ENCODE measurements at regions not wholly inside any gene's neighbourhood (a gene's known extent, or its start where the extent isn't known, plus 50 kb on each side); places are given as distances from the start of the nearest gene placed in this dataset.

- WGBS, 2 experiments (ENCODE audit: extremely low coverage in 2 of 2, insufficient read length in 1 of 2): no CpG with 5 or more reads among the region's 4 CpGs
- Histone ChIP-seq H2BK20ac (ENCODE audit: low read depth, low read length) (no peak overlapping the region), H3K79me1 (ENCODE audit: low read depth in 1 of 2, low read length in 2 of 2) (no peaks in the 10 kb centered on the region), H3K14ac (replicated peaks; ENCODE audit: low read depth, low read length) (no peak overlapping the region), H3K36me3 (ENCODE audit: control insufficient read depth, insufficient read depth, low read length) (no peaks in the 10 kb centered on the region), H3K27ac (ENCODE audit: insufficient read depth, low read length) (no peak overlapping the region), H3K4ac (ENCODE audit: low read depth, low read length) (no peak overlapping the region), H2BK5ac (ENCODE audit: low read depth, low read length, poor library complexity, severe bottlenecking) (no peak overlapping the region), H2BK120ac (ENCODE audit: low read depth, low read length) (no peak overlapping the region), H3K9me1 (ENCODE audit: insufficient read depth, low read length) (no peaks in the 10 kb centered on the region), H3K18ac (ENCODE audit: low read depth, low read length) (no peak overlapping the region), H3K4me1 (ENCODE audit: control insufficient read depth, insufficient read depth, low read length) (no peaks in the 10 kb centered on the region), H2AK5ac (ENCODE audit: low read depth, low read length) (no peak overlapping the region), H4K20me1 (ENCODE audit: insufficient read depth, low read length) (no peaks in the 10 kb centered on the region), H2BK15ac (ENCODE audit: low read depth, low read length) (no peak overlapping the region), H4K8ac (ENCODE audit: low read depth in 2 of 2, low read length in 2 of 2) (no peak overlapping the region), H3K56ac (ENCODE audit: extremely low read depth, insufficient read depth, low read length) (no peak overlapping the region), H3K4me2 (ENCODE audit: low read depth, low read length) (no peak overlapping the region), H4K5ac (ENCODE audit: low read depth, low read length) (no peak overlapping the region), H3K9ac (ENCODE audit: low read depth, low read length) (no peak overlapping the region), H3K4me3 (ENCODE audit: insufficient read depth, low read depth, low read length) (no peak overlapping the region), H3K23ac (ENCODE audit: low read depth, low read length) (no peak overlapping the region), H2AFZ (replicated peaks; ENCODE audit: low read length, poor library complexity) (no peak overlapping the region), H3K9me3 (ENCODE audit: control insufficient read depth, insufficient read depth, low read length) (no peaks in the 10 kb centered on the region), H4K91ac (ENCODE audit: insufficient read depth, low read depth, low read length) (no peak overlapping the region), H3K27me3 (ENCODE audit: control insufficient read depth, insufficient read depth, low read length) (no peaks in the 10 kb centered on the region), H2AK9ac (replicated peaks; ENCODE audit: low read depth, low read length, poor library complexity) (no peak overlapping the region)
- no peak for ATAC-seq (ENCODE audit: low read depth)
- intact Hi-C loops (cut with micrococcal nuclease) (no loop called here), in situ Hi-C loops (cut with MboI; ENCODE audit: low sequenced_read_pairs) (no loop called here), dilution Hi-C loops (cut with HindIII; ENCODE audit: low sequenced_read_pairs, unreplicated experiment) (no loop called here)
- DNase-seq: no peak
- ChIA-PET POLR2A (ENCODE audit: unreplicated experiment) (no interaction called here), CTCF (no interaction called here)
- TF ChIP-seq MAZ (IDR thresholded peaks at IDR 0.05; ENCODE audit: borderline replicate concordance, low read depth, low read length): no peak
- TF ChIP-seq RAD21 (IDR thresholded peaks at IDR 0.05; ENCODE audit: low read length): no peak
- no peak for TF ChIP-seq MAFK (IDR thresholded peaks at IDR 0.05; ENCODE audit: low read depth, low read length)
- TF ChIP-seq POLR2A (IDR thresholded peaks at IDR 0.05; ENCODE audit: low read depth, low read length): no peak
- TF ChIP-seq SMC3 (IDR thresholded peaks at IDR 0.05; ENCODE audit: low read depth, low read length): no peak
- TF ChIP-seq USF2 (IDR thresholded peaks at IDR 0.05; ENCODE audit: low read depth, low read length): no peak
- TF ChIP-seq ELK1 (IDR thresholded peaks at IDR 0.05; ENCODE audit: borderline replicate concordance, low read depth, low read length): no peak
- TF ChIP-seq RCOR1 (IDR thresholded peaks at IDR 0.05; ENCODE audit: insufficient replicate concordance, low read length): no peak
- TF ChIP-seq BHLHE40 (IDR thresholded peaks at IDR 0.05; ENCODE audit: low read depth, low read length): no peak
- TF ChIP-seq FOS (IDR thresholded peaks at IDR 0.05; ENCODE audit: low read depth, low read length): no peak
- no peak for TF ChIP-seq CHD1 (IDR thresholded peaks at IDR 0.05; ENCODE audit: low read depth, low read length)
- no peak for TF ChIP-seq NFE2L2 (IDR thresholded peaks at IDR 0.05; ENCODE audit: low read depth, low read length)
- no TSS peak for BruUV-seq (replicated peaks)
Measured at GRCh38 chrX:9195199-9195880, 161.4 kb upstream of the FAM9B start.

Data from IMR-90 (cell line).